WERI-Rb-1 (cell line): ENCODE measurements at regions not wholly inside any gene's neighbourhood (a gene's known extent, or its start where the extent isn't known, plus 50 kb on each side); places are given as distances from the start of the nearest gene placed in this dataset.

Experiments
- DNase-seq: peaks from one replicate; pipeline ENCODE4 v3.0.0-alpha.2; 2020
- H3K27ac ChIP-seq: fragments of 250-450 bp; sonication (Bioruptor Pico); 2 replicates; pipeline ENCODE4 v1.5.1; 2020; ENCODE audit warnings: mild to moderate bottlenecking, moderate library complexity
- H3K27me3 ChIP-seq: fragments of 250-450 bp; sonication (Bioruptor Pico); 2 replicates; pipeline ENCODE4 v1.5.1; 2021; ENCODE audit warnings: mild to moderate bottlenecking, low read depth, moderate library complexity; ENCODE audit not compliant: insufficient read depth, severe bottlenecking
- H3K36me3 ChIP-seq: fragments of 250-450 bp; sonication (Bioruptor Pico); 2 replicates; pipeline ENCODE4 v1.5.1; 2020; ENCODE audit warnings: mild to moderate bottlenecking, moderate library complexity
- H3K4me3 ChIP-seq: 2 replicates; pipeline ENCODE4 v1.5.1; 2011; ENCODE audit warnings: low read depth, mild to moderate bottlenecking, control low read depth, low read length
- H3K9me3 ChIP-seq: fragments of 250-450 bp; sonication (Bioruptor Pico); 2 replicates; pipeline ENCODE4 v1.5.1; 2021; ENCODE audit warnings: mild to moderate bottlenecking, moderate library complexity; ENCODE audit not compliant: severe bottlenecking
- CTCF ChIP-seq: IDR thresholded peaks from 2 replicates; pipeline ENCODE4 v1.5.1; 2011; ENCODE audit warnings: low read depth, mild to moderate bottlenecking, control low read depth, inconsistent platforms, low read length

- Histone ChIP-seq H3K36me3 (no peaks in the 10 kb centered on the region), H3K27ac (no peak overlapping the region), H3K9me3 (no peaks in the 10 kb centered on the region), H3K27me3 (no peaks in the 10 kb centered on the region), H3K4me3 (no peak overlapping the region)
- no peak for TF ChIP-seq CTCF
- no peak for DNase-seq
Observed at GRCh38 chr20:10798811-10799210, 125.0 kb upstream of the JAG1 start.

GRCh38 chr20:10799735-10800134, 125.9 kb upstream of the JAG1 start:
- TF ChIP-seq CTCF: no peak
- Histone ChIP-seq H3K9me3 (no peaks in the 10 kb centered on the region), H3K27ac (no peak overlapping the region), H3K4me3 (no peak overlapping the region), H3K36me3 (no peaks in the 10 kb centered on the region), H3K27me3 (no peaks in the 10 kb centered on the region)
- no peak for DNase-seq

- no peaks in the 10 kb centered on the region for H3K27me3 ChIP-seq
- no peaks in the 10 kb centered on the region for H3K9me3 ChIP-seq
- DNase-seq: no peak
- TF ChIP-seq CTCF: no peak
- no peak overlapping the region for H3K4me3 ChIP-seq
- H3K36me3 ChIP-seq: no peaks in the 10 kb centered on the region
- H3K27ac ChIP-seq: no peak overlapping the region
Observed at GRCh38 chr20:10800288-10800687, 126.5 kb upstream of the JAG1 start.

GRCh38 chr20:10802236-10802635, 128.4 kb upstream of the JAG1 start:
- Histone ChIP-seq H3K27ac (no peak overlapping the region), H3K4me3 (no peak overlapping the region), H3K27me3 (no peaks in the 10 kb centered on the region), H3K36me3 (no peaks in the 10 kb centered on the region), H3K9me3 (no peaks in the 10 kb centered on the region)
- DNase-seq: no peak
- TF ChIP-seq CTCF: no peak

- Histone ChIP-seq H3K9me3 (no peaks in the 10 kb centered on the region), H3K27ac (no peak overlapping the region), H3K4me3 (no peak overlapping the region), H3K27me3 (no peaks in the 10 kb centered on the region), H3K36me3 (no peaks in the 10 kb centered on the region)
- TF ChIP-seq CTCF: no peak
- no peak for DNase-seq
Observed at GRCh38 chr20:10805764-10806163, 132.0 kb upstream of the JAG1 start.

- TF ChIP-seq CTCF: no peak
- no peak for DNase-seq
- no peaks in the 10 kb centered on the region for H3K27me3 ChIP-seq
- H3K27ac ChIP-seq: no peak overlapping the region
- no peaks in the 10 kb centered on the region for H3K9me3 ChIP-seq
- no peaks in the 10 kb centered on the region for H3K36me3 ChIP-seq
- no peak overlapping the region for H3K4me3 ChIP-seq
Observed at GRCh38 chr20:10806539-10806938, 132.7 kb upstream of the JAG1 start.
